COR-L47 (cell line): ENCODE measurements at regions not wholly inside any gene's neighbourhood (a gene's known extent, or its start where the extent isn't known, plus 50 kb on each side); places are given as distances from the start of the nearest gene placed in this dataset.
"Not testable (repeated sequence)": the region's sequence is repeated elsewhere in the genome, so short reads cannot be mapped to it uniquely, and the experiment has no call there.

Experiments
- DNase-seq: peaks from one replicate; lab custom pipeline; 2025; lab: John Stamatoyannopoulos, UW

DNA sequence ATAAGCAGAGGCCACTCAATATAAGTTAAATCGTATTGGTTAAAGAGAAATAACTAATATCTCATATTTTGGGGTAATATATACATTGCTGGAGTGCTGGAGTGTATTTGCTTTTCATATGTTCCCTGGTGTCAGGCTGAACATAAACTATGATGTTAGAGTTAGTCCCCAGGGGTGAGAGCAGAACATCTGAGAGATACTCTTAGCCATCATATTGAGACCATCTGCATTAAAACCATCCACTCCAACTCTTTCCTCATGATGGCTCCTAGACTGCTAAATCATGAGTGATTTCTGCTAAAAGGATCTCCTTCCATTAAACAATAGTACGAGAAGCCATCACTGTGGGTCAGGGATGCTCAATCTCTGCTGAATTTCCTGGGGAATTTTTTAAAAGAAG, 436.2 kb downstream of the DTWD2 start:
- DNase-seq = no peak

GRCh38 chr5:118551716-118552115, 436.6 kb downstream of the DTWD2 start:
- DNase-seq = no peak

DNA sequence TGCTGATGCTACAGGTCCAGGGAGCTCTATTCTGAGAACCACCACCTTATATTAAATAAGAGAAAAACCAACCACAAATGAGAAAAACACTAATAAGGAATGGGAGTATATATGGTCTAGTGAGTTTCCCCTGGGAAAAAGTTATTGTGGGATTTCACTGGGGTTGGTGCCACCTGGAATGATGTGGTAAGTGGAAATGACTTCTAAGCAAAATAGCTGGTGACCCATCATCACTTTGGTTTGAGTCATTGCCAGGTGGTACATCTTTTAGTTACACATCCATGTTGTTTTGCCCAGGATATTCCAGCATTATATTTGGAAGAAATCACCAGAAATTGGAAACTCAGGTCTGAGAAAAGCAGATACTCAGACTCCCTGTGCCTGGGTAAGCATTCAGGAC, 437.3 kb downstream of the DTWD2 start:
- no peak for DNase-seq

DNA sequence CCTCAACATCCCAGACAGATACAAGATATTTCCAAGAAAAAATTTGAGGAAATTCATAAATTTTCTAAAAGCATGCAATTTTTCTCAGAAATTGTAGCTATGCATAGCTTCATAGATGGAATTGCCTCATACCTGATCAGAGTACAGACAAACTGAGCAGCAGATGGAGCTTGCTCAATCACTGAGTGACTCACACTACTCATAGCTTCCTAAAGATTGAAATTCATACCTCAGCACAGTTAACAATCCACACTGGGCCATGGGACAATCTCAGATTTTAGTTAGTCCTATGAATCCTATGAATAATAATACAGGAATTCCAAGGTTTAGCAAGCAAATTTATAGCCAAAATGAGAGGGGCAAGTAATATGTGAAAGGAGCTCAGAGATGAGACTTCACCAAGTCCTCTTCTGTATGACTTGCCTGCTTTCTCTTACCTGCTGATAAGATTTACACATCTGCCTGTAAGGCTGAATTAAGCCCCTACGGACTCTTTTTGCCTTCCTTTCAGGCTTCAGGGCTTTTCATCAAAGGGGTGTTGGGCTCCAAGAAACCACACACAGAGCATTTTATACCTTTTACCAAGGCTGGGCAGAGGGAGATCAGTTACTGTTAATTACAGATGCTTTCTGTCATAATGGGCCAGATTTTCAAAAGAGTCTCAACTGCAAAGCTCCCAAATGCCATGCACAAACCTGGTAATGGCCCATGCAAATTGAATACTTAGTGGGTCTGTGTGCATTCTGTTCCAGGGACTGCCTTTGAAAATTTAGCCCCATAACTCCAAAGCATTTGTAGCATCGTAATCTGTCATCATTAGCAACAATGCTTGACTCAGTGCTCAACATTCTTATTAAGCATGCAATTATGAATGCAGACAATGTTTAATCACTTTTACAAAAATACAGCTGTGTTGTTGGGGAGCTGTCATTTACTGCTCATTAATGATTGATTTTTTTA, 439.3 kb downstream of the DTWD2 start:
- peak; percentile 35 for DNase-seq

- no peak for DNase-seq
Observed at GRCh38 chr5:118545470-118545869, 442.9 kb downstream of the DTWD2 start.

DNA sequence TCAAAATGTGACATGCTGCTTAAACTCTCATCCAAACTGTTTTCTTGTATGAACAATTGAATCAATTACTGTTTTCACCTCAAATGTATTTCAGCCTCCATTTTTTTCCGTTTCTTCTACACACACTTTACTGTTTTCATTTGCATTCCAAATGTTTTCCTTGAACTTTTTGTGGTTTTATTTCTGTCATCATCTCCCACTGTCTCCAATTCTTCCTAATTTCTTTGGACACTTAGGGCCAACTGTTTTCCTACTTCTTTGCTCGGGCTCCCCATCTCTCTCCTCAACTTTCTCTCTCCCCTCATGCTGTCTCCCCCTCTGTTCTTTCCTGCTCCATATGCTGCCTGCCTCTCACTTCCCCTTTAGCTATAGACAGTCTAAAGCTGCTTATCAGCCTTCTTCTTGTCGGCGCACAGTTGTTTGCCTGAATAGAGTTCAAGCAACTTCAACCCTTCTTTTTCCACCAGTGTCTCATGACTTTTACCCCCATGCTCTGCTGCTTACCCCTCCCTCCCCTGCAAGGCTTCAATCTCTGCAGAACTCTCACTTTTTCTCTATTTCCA, 443.4 kb downstream of the DTWD2 start:
- no peak for DNase-seq

DNA sequence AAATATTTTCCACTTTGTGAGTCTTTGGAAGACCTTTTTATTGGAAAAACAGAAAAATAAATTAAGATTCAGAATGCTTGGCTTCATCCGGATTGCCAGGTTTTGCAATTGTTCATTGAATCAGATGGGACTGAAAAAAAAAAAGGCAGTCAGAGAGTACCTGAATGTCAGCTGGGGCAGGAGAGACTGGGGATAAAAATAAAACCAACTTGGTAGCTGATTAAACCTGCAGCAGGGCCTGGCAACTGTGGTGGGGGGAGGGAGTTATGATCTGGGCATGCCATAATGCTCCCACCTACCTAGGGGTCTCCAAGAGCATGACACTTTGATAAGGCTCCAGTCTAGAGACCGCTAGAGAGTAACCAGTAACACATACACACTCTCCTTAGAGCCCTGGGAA, 454.4 kb downstream of the DTWD2 start:
- no peak for DNase-seq

DNA sequence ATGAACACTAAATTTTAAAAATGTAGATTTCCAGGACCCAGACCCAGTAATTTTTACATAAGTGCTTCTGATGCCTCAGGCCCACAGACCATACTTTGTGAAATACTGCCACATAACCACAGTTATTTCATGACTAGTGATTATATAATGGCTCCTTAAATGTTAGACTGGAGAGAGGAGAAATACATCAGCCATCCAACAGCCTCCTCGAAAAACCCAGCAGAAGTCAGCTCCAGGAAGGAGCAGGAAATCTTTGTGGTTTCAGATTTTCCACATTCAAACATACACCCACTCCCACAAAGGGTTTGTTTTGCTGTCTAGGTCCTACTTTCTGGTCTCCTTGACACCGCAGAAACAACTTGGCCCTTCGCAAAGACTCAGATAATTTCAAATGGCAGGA, 455.2 kb downstream of the DTWD2 start:
- DNase-seq = no peak

DNA sequence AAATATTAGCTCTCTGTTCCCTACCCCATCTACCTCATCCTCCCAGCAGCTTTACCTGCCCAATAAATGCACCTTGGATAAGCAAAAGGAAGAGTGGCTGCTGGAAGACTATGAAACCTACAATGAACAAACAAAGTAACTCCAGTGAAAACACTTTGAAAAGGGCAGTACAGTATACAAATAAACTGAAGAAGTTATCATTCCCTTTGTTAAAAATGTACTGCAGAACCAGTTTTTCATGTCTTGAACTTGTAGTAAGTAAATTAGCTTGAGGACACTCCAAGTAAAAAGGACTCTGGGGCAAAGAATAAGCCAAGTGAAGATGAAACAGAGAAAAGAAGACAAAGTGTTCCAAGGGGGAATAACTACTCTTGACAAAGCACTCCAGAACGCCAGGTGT, 457.1 kb downstream of the DTWD2 start:
- no peak for DNase-seq

DNA sequence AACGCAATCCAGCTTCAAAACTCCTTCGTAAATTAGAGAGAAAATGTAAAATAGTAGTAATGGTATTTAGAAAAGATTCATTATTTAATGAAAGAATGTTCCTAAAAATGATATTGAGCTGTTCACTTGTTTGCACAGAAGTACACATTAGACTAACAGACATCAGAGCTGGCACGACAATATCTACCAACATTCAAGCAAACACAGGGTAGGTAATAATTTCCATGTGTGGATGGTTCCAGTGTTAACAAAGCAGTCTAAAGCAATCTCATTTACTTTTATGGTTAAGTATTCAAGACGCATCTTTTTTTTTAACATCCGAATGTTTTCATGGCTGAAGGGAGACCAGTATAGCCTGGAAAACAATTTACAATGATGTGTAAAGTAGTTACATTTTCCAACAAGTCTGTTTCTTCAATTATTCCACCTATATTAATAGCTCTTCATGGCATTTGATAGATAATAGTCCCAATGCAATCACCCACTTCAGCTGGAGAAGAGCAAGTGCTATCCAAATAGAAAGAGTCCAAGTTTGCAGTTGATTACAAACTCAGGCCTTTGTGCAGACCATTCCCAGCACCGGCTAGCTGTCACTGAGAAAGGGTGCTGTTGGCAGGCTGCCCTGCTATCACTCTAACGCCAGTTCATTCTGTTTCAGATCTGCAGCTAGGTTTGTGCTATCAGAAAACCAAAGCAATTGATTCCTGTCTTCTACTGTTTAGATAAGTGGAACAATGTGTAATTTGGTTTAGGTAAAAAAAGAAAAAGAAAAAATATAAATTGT, 458.8 kb downstream of the DTWD2 start:
- peak; percentile 30 for DNase-seq

DNA sequence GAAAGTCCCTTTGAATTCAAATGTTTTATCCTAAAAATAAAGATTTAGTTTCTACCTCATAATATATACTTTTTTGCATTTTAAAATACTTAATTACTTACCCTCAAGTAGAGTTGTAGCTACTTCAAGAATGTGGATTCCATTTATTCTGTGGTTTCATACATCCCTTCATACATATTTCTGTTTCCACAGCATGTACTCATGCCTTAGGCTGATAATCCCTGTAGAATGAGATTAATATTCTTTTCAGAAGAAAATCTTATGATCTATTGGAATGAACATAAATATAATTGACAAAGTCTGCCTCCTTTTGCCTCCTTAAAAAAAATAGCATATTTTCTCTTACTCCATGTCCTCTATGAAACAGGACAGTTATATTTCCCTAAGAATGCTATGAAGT, 465.7 kb downstream of the DTWD2 start:
- DNase-seq = no peak

DNA sequence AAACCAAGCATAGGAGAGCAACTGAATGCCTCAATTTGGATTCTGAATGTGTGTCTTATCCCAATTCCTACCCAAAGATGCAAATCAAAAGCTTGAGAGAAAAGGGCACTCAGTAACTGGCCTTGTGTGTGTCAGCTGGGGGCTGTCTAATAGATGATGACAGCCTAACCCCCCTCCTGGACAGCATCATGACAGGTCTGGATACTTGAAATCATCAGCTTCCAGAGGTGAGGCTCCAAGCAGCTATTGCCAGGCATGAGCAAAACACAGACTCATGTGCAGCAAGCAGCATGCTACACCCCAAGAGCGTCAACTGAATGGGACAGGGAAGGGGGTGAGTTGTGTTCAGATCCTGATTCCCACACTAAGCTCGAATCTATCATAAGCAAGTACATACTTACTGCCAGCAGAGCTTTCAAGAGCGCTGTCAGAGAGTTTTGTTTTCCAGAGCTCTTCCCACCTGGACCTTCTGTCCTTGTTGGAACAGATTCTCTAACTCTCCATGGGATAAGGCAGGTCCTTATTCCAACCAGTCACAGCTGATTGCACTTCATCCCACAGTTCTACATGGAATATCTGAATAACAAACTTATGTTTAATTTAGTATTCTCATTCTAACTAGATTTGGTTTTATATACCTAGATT, 467.5 kb downstream of the DTWD2 start:
- DNase-seq = no peak

DNA sequence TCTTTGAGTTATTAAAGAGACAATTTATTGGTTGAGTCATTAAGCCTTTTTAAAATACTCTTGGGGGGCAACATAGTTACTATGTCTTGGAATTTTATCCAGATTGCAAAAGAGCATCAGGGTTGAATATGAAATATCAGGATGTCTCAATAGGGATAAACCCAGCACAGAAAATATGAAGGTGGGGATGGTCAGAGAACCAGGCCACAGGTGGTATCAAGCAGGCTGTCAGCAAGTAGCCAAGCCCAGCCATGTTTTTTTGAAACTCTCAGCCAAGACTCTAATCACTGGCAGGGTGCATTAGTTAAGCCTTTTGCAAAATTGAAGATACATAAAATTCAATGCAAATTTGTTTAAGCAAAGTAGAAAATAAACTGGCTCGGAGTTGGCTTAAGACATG, 468.9 kb downstream of the DTWD2 start:
- DNase-seq = no peak

- DNase-seq = no peak
Observed at GRCh38 chr5:118518720-118519119, 469.6 kb downstream of the DTWD2 start.

- DNase-seq = no peak
Observed at GRCh38 chr5:118511846-118512245, 476.5 kb downstream of the DTWD2 start.

GRCh38 chr5:118506217-118506852, 482.0 kb downstream of the DTWD2 start:
- no peak for DNase-seq

DNA sequence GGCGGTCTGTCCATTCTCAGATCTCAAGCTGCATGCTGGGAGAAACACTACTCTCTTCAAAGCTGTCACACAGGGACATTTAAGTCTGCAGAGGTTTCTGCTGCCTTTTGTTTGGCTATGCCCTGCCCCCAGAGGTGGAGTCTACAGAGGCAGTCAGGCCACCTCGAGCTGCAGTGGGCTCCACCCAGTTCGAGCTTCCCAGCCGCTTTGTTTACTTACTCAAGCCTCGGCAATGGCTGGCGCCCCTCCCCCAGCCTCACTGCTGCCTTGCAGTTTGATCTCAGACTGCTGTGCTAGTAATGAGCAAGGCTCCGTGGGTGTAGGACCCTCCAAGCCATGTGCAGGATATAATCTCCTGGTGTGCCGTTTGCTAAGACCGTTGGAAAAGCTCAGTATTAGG, 486.1 kb downstream of the DTWD2 start:
- DNase-seq = not testable (repeated sequence)

DNA sequence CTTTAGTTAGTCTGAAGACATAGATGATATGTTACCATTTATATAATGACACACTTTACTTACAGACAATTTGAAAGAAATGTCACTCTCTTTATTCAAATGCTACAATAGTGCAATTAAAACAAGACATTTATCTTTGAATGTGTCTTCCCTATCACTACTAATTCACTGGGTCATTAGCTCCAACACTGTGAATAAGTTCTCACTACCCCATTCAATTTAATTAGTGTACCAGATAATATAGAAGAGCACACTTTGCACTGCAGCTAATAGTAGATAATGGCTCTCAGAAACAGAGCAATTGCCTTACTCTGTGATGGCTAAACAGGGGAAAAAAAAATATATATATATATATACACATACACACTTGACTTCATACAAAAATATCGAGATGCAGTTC, 497.0 kb downstream of the DTWD2 start:
- no peak for DNase-seq

GRCh38 chr5:118486647-118487225, 501.6 kb downstream of the DTWD2 start:
- no peak for DNase-seq

DNA sequence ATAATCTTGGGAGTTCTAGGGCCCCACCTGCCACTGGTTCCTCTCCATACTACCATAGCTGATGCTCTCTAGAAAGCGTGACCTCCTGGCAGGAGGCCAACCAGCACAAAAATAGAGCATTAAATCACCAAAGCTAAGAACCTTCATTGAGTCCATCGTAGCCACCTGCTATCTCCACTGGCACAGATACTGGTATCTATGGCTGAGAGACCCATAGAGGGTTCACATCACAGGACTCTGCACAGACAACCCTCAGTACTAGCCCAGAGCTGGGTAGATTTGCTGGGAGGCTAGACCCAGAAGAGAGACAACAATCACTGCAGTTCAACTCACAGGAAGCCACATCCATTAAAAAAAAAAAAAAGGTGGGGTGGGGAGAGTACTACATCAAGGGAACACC, 509.1 kb downstream of the DTWD2 start:
- DNase-seq = no peak

- no peak for DNase-seq
Observed at GRCh38 chr5:118478852-118479251, 509.5 kb downstream of the DTWD2 start.
